Stimulated activated CD4-positive, alpha-beta T cell treated with anti-CD3 and anti-CD28 coated beads, Interleukin-4, amount 100 ng/mL, for 1 hour (primary cell): ENCODE measurements at regions not wholly inside any gene's neighbourhood (a gene's known extent, or its start where the extent isn't known, plus 50 kb on each side); places are given as distances from the start of the nearest gene placed in this dataset.

Experiments used
- DNase-seq: peaks from one replicate; pipeline ENCODE4 v3.0.0-alpha.2; 2020

DNA sequence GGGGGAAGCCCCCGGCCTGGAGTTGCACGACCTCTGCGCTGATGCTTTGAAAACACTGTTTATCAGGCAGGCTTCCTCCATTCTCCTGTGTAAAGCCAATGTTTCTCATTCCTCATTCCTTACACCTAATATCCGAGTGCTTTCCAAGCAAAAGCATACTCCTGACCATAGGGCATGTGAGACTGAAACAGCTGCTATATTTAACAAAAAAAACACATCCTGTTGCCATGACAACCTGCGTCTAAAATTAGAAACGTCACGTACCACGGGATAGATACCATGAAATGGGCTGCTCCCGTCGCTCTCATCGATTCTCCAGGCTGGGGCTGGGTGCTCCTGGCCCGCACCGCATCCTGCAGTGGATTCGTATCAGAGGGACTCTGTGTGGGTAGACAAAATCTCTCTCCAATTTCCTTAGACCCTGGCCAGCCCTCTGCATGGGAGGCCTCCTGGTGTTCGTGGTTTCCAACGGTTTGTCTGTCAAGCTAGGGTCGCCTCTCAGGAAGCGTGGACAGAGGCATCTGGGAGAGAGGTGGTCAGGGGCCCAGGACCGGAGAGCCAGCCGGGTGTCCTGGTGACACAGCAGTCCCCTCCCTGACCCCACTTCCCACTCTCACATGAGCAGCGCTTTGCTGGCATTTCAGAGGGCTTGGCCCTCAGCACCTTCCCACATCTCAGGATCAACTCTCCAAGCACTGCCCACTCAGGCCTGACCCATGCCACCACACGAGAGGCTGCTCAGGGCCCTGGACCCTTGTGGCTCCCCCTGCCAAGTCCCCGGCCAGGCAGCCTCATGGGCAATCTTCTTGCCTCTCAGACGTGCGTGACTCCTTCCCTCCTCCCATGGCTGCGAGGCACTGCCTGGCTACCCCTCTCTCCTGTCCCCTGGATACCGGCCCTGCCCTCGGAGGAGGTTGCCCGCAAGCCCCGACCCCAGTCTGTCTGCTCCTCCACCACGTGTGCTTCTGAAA is 268.1 kb downstream of the NDUFA10 start:
- DNase-seq = no peak

DNA sequence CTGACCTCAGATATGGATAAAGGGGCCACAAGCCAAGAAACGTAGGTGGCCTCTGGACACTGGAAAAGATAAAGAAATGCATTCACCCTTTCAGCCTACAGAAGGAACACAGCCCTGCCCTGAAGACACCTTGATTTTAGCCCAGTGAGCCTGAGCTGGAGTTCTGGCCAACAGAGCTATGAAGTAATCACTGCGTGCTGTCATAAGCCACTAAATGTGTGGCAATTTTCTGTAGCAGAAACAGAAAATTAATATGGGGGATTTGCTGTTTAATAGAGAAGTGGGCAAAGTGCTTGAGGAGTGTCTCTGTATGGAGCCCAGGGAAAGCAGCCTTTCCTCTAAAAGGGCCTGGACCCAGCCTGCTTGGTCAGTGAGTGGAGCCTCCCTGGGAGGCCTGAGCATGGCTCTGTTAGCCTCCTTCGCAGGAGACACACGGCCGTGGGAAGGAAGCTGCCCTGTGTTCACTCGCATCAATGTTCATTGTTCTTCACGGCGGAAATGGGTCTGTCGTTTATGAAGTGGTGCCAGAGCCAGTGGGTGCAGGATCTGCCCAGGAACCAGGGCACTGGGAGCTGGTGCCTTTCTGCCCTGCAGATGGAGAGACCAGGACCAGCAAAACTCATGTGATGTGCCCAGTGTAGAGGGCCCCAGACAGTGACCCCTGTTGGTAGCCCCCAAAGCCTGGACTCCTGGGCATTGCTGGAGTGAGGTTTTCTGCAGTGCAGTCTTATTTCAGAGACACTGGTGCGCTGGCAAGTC is 268.9 kb downstream of the NDUFA10 start:
- no peak for DNase-seq

DNA sequence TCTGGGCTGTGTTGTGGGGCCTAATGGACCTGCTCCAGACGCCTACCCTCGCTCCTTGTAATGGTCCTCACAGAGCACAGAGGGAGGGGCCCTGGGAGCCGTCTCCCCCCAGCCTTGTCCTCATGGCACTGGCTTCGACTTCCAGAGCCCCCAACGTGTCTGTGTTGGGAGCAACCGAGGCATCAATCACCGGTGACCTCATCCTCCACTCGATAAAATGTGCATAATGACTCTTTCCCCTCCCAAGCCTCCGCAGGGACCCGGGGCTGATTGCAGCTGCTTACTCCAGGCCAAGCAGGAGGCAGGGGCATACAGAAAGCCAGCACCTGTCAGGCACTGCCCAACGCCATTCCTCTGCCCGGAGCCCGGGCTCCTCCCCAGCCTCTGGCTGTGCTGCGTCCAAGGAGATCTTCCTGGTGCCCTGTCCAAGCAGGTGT is 271.7 kb downstream of the NDUFA10 start:
- DNase-seq = no peak

DNA sequence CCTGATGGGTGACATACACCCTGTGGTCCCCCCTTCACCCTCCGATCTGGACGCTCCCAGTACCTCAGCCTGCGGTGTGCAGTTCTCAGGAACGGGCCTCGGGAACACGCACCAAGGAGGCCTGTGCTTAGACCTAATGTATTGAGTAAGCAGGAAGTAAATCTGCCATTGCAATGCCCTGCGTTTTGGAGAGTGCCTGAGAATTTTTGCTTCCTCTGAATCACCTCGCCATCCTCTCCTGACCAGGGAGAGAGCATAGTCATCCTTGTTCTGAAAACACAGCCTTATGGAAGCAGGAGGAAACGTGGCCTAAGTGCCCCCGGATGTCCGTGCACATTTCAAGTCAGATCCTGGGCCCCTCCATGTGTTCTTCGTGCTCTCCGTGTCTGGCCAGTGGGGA is 272.2 kb downstream of the NDUFA10 start:
- DNase-seq = no peak

DNA sequence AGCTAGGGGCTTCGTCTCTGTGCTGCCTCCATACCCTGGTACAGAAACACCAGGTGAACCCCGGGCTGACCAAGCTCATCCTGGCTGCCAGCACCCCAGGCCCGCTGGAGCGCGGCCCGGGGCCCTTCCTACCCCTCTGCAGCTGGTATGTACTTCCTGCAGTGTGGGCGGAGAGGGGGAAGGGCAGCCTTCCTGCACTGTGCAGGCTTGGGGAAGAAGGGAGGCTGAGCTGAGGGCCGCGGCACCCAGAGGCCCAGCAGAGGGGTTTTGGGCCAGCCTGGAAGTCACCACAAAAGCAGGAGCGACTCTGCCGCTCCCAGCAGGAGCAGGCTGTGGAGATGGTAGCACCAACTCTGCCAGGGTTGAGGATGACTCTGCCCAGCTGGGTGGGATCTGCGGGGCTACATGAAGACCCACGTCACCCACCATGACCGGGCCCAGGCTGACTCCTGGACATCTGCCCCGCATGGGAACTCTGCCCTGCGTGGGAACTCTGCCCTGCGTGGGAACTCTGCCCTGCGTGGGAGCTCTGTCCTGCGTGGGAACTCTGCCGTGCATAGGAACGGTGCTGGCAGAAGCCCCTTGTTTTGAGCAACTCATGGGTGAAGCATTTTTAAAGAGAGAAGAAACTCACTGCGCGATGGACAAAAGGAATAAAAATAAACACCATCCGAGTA is 273.3 kb downstream of the NDUFA10 start:
- DNase-seq = peak; percentile 56

DNA sequence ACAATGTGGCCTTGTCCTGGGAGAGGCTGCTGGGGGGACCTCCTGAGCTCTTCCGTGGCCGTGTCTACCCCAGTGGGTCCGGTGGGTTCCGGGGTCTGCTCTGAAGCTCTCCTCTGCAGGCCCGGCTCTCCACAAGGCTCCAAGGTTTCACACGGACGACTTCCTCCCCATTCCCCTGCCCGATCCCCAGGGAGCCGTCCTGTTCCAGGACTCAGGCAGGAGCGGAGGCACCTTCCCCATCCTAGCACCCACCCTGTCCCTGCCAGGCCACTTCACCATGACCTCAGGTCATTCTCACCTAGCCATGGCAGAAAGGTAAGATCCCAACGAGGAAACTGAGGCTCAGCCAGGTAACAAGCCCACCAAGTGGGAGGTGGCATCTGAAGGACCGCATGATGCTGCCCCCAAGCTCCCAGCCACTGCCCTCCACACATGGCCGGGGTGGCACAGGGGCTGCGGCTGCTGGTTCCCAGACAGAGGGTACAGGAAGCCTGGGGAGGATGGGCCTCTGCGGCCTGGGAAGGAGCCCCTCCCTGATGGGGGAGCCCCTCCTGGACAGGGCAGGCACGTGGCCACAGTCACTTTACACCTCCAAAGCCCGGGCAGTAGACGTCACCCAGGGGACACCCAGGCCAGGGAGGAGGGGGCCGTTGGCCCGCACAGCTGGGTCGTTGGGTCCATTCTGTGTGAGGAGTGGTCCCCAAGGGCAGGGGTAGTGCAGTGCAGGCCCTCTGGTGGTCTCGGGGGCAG is 274.0 kb downstream of the NDUFA10 start:
- no peak for DNase-seq

DNA sequence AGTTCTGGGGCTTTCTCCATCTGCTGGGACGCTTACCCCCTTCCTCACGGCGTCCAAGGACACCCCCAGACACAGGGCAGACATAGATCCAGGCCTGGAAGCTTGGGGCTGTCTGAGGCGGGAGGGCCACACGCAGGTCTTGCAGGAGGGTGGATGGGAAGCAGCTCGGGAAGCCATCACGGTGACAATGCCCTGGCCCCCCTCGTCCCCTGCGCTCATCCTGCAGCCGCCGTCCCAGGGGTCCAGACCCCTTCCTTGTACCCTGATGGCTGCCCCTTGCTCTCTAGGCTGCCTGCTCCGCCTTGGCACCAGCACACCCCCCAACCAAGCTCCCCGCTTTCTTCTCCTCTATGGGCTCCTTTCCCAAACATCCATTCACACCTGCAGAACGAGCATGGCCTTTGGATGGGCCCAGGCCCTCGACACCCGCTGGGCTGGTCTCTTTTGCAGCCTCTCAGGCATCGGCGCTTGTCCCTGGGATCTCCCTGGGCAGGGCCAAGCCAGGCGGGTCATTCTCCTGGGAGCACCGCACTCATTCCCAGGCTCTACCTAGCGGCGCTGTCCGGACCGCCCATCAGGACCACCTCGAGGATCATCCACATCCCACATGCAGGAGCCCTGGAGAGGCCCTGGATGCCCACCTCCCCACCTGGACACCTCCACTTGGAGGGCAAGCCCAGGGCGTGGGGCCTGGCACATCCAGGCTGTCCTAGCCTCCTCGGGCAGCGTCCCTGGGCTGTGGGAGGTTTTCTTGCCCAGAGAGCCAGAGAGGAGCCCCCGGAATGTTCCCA is 274.9 kb downstream of the NDUFA10 start:
- no peak for DNase-seq

DNA sequence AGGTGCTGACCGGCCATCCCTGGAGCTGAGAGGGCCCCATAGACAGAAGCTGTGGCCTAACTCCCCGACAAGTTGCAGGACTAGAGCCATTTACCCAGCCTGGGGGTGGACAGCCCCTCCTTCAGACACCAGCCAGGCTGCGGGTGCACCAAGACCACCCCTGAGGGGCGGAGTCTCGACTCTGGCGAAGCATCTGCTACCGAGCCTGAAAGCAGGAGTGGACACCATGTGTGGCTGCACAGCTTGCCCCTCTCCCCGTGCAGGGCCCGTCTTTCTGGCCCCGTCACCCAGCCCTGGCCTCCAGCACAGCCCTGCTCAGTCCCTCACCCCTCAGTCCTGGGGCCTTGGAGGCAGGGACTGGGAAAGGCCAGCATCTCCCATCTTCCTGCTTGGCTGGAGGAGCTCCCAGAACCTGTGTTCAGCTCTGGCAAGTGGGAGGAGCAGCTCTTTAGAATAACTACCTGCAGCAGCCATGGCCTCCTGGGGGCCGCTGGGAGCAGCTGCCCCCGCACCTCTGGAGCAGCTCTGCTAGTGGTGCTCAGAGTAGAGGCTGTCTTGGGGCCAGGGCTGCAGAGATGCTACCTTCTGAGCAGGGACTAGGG is 275.8 kb downstream of the NDUFA10 start:
- no peak for DNase-seq

DNA sequence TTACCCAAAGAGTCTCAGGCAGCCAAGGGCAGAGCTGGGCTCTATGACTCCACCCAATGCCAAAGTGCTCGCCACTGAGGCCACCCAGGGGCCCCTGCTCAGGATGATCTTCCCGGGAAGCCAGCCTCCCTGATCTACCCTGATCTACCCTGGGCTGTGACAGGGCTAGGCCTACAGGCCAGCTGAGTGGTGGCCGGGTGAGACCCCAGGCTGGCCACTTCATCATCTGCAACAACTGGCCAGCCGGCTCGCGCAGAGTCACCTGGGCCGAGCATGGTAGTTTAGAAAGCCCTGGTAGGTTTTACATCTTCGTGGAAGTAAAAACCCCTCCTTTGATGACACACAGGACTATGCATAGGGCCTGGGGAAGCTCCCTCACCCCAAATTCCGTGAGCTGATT is 276.3 kb downstream of the NDUFA10 start:
- DNase-seq = no peak

DNA sequence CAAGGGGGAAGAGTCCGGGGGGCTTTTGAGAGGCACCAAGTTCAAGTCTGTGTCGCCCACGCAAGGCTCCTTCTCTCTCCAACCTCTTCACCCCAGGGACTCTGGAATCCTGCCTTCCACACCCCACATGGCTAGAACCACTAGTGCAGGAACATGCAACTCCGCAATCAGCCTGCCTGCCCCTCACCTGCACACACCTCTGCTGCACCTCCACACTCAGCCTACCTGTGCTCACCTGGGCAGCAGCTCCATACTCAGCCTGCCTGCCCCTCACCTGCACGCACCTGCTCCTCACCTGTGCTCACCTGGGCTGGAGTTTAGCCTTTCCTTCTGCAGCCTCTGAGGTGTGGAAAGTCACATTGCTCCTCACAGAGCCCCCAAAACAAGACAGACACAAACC is 277.4 kb downstream of the NDUFA10 start:
- DNase-seq = no peak

DNA sequence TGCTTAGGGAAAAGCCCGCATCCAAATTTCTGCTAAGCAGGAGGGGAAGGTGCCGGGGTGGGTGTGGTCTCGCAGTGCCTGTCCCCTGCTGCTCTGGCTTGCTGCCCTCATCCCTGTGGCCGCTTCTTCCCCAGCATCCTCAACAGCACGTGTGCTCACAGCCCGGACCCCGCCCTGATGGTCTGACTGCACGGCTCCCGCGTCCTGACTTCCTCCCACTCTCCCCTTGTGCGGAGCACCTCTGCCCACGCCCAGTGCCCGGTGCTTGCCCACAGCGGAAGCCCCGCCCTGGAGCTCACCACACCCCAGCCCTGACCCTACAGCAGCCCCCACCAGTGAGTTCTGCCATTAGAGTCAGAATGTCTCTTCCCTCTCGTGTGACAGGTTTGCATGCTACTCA is 277.9 kb downstream of the NDUFA10 start:
- no peak for DNase-seq

DNA sequence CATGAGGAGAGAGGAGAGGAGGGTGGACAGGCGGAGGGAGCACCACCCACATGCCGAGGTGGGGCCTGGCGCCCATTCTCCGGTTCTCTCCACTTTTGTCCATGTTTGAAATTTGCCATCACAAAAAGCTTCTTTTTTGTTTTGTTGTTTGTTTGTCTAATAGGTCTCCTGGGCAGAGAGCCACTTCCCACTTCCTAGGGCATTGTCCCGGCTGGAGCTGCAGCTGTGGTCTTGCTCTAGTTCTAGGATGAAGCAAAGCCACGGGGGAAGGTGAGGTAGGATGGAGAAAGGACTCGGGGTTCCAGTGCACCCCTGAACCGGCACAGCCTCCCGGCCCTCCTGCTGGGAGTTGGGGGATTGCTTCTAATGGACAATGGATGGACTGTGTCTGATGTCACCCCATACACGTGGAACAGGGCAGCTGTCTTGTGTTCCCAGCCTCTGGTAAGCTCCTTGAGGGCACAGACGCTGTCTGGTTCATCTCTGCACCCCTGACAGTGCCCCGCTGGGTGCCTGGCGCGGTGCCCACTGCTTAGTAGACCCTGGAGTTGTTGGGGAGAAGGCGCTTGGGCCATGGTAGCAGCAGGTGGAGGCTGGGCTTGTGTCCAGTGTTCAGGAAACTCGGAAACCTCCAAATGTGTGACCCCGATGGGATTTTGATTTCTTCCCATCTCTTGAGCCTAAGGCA is 278.4 kb downstream of the NDUFA10 start:
- no peak for DNase-seq

DNA sequence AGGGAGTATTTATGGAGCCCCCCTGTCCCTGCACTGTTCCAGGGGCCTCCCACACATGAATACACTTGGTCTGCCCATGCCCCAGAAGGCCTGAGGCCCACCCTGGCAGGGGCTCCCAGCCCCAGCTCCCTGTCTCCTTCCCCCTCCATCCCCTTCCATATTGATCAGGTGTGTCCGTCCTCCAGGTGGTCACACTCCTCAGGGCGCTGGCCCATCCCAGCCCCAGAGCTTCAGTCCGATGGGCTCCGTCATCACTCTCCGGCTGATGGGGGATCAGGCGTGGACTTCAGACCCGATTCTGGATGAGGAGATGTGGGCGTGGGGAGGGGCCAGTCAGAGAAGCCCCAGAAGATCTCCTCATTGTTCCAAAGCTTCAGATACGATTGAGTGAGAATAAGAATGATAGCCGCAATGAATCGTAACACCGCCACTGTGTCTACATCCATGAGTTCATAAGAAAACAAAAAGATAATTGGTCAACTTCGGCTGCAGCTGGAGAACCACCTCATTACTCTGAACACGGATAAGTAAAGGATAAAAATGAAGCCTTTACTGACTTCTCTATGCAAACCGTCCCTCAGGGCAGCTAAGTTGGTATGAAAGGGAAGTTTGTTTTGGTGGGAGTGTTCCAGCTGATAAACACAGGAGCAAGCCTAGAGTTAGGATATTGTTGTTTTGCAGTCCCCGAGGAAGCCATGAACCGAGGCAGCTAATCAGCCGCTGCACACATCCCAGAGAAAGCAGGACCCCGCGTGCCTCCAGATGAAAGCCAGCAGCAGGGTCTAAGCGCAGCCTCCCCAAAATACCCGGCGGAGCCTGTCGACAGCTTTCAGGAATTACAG is 279.5 kb downstream of the NDUFA10 start:
- DNase-seq = no peak

DNA sequence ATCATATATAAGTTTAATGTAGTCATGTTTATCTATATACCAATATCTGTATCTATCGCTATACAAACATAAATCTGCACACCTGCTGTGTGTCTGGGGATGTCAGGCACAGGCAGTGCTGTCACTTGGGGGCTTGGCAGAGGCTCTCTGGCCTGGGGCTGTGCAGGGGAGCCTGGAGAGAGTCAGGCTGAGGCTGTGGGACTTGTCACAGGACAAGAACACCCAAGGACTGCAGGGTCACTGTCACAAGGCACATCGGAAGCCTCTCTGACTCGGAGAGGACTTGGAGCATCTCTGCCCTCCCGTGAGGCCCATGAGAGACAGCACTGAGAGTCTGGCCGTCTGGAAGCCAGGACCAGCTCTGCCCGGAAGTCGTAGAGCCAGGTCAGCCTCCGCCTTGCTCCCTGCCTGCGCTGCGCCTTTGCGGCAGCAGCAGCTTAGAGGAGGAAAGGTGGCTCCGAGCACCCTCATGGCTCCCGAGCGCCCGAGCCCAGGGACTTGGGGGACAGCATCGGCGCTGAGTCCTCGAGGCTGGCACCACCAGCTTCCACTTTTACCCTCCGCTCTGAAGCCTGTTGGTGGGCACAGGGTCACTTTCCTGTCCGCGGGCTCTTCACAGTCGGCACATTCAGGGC is 280.3 kb downstream of the NDUFA10 start:
- DNase-seq = no peak

DNA sequence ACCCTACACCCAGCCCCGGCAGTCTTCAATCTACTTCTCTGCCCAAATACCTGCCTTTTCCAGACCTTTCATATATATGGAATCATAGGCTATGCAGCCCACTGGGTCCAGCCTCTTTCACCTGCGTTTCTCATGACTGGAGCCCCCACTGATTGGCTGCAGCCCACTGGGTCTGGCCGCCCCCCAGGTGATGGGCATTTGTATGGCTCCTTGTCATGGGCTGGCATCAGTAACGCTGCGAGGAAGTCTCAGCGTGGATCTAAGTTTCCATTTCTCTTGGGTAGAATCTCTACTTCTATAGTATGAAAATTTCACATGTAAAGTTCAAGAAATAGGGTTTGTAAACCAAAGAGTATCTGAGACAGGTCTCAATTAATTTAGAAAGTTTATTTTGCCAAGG is 281.9 kb downstream of the NDUFA10 start:
- DNase-seq = no peak

DNA sequence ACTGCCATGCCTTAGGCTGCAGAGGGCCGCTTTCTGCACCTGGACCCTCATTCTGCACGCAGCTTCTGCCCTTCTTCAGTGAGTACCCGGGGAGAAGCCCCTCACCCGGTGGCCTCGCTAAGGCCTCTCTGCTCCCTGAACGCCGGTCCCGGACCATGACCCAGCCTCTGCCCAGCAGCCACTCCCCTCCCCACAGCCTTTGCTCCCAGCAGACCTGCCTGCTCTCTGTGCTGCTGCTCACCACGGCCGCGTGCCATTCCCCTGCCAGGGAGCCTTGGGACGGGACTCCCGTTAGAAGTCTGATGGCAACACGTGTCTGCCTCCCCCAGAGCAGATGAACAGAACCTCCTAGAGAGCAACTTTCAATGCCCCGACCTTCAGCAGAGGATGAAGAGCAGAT is 282.8 kb downstream of the NDUFA10 start:
- DNase-seq = no peak

DNA sequence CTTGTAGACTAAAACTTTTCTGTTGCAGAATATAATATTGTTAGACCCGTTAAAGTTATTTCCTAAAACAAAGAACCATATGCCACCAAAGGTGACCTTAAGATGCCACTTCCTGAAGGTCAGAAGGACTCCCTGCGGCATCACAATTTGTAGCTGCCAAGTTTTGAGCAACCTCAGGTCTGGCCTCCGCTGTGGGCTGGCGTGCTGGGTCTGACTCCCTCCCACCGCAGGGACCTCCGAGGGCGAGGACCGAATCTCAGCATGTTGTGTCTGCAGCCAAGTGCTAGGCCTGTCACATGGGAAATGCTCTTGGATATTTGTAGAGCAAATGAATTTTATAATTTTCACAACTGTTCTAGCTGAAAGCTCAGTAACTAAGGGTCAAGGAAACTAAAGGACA is 285.9 kb downstream of the NDUFA10 start:
- DNase-seq = no peak

DNA sequence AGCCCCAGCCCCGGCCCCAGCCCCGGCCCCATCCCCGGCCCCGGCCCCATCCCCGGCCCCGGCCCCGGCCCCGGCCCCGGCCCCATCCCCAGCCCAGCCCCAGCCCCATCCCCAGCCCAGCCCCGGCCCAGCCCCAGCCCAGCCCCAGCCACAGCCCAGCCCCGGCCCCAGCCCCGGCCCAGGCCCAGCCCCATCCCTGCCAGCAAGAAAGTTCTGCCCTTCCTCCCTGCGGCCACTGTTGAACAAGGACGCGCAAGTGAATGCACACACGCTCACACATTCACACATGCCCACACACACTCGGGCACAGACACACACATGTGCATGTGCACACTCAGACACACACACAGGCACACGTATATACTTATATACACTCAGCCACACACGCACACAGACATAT is 287.0 kb downstream of the NDUFA10 start:
- no peak for DNase-seq

DNA sequence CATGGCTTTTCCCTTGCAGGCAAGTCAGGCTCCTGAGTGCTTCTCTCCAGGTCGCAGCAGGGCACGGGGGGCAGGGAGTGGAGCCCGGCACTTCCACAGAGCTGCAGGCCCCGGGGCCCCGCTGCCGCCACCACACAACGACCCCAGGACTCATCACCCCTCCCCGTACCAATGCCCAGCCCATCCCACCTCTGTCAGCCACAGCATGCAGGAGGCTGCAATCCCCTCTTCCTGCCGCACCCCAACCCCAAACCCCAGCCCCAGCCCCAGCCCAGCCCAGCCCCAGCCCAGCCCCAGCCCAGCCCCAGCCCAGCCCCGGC is 288.0 kb downstream of the NDUFA10 start:
- no peak for DNase-seq
